Stimulated activated CD4-positive, alpha-beta T cell treated with anti-CD3 and anti-CD28 coated beads, Interleukin-12 subunit alpha, Interleukin-12 subunit beta, amount 100 ng/mL, for 48 hours (primary cell): ENCODE measurements at regions not wholly inside any gene's neighbourhood (a gene's known extent, or its start where the extent isn't known, plus 50 kb on each side); places are given as distances from the start of the nearest gene placed in this dataset.
A peak's percentile ranks its signal among the peaks of the same experiment; 100 is the strongest.

Experiments
- DNase-seq, 3 donors: peaks; one replicate each; pipeline ENCODE4 v3.0.0-alpha.2; 2020; ENCODE audit warnings: low read depth in 2 of 3, low spot score in 1 of 3

DNA sequence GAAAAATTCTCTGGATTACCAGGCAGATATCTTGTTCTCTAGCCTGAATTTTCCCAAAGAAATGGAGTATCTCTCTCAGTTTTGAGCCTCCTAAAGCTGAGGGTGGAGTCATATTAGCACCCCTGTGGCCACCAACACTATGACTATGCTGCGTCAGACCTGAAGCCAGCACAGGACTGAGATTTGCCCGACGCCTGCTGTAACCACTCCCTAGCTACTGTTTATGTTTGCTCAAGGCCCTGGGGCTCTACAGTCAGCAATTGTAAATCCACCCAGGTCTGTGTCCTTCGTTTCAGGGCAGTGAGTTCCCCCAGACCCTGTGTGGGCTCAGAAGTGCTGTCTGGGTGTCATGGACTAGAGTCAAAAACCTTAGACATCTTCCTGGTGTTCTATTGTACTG lies 61.4 kb downstream of the ZXDA start:
- no peak for DNase-seq

GRCh38 chrX:57822818-57823217 lies 87.4 kb downstream of the ZXDA start:
- DNase-seq, result no peak

DNA sequence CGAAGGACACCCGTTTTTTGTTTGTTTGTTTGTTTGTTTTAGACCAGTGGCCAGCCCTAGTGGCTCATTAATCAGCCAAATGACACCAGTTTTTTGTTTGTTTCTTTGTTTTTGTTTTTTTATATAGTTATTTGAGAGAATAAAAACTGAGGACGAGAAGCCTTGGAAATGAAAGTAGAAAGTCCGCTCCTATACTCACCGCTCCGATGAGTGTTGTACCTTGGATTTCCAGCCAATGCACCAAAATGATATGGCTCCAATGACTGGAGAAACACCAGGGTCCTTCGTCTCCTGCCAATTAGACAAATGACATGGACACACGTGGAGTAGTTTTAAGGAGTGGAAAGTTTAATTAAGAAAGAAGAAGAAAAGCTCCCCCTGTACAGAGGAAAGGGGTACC lies 87.9 kb downstream of the ZXDA start:
- no peak for DNase-seq

DNA sequence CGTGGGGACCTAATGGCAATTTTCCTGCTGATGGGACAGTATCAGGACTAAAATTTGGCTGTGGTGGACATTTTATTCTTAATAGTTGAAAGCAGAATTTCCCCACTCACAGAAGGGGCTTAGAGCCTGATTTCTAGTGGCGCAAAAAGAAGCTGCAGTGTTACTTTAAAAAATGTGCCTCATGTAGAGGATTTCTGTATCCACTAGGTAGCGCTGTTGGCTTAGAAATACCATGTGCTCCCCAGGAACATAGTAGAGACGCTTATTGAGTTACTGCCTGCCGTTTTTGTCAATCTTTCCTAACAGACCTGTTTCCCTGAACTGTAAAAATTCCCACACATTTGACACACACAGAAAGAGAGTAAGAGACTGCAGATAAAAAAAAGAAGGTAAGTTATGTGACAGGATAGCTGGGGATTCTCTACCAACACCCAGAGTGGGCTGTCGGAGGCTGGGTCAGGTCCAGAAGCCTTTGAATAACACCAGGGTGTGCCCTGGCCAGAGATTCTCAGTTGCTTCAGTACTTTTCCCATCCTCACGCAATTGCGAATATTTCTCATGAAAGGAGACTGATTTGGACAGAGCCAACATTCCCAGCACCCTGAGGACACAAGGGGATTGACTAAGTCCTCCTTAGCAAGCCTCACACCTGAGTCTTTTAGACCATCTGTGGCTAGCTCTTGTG lies 88.4 kb downstream of the ZXDA start:
- DNase-seq, result peak in 1 of 3 donors; percentile 61

- no peak for DNase-seq
Measured at GRCh38 chrX:57817302-57817701, 93.0 kb downstream of the ZXDA start.

DNA sequence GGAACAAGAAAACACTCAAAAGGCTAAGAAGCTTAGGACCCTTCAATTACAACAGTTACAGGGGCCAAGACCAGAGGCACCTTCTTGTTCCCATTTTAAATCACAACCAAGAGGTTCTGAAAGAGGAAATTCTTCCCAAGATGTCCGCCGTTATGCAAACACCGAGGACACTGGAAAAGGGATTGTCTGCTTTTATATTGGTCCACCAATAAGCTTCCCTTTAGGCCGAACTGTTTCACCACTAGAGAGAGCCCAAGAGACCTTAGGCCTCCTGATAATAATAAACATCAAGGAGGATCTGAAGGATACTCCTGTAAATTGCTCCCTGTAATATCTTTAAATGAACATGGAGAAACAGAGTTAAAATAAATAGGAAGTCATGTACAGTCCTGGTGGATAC lies 92.6 kb upstream of the NLRP2B start:
- DNase-seq, result no peak

DNA sequence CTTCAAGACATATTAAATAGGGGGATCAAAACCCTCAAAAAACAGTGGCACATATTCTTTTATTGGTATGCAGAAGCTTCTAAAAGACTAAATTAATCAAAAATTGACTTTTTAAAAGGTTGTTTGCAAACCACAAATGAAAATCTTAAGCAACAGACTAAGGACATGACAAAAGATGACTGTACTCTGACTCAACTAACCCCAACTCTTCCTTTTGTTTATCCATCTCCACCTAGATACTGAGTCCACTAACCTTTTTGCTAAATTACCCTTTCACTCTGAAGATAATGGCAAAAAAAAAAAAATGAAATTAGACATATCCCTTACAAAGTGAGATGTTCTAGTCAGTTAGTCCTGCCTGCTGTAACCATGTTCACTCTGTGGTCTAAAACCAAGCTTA lies 91.6 kb upstream of the NLRP2B start:
- no peak for DNase-seq

DNA sequence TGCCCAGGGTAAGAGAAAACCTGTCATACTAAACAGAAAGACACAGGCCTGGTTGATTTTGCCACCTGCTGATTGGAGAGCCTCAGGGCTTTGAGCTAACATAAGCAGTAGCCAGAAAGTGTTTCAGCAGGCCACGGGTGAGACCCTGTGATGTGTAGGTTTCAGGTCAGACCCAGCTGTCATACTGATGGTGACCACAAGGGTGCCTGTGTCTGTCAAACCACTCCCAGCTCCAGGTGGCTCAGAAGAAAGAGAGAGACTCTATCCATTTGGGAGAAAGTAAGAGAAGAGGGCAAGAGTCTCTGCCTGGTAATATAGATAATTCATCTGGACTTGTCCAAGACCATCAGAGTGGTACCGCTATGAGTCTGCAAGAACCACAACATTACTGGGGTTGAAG lies 72.8 kb upstream of the NLRP2B start:
- no peak for DNase-seq

DNA sequence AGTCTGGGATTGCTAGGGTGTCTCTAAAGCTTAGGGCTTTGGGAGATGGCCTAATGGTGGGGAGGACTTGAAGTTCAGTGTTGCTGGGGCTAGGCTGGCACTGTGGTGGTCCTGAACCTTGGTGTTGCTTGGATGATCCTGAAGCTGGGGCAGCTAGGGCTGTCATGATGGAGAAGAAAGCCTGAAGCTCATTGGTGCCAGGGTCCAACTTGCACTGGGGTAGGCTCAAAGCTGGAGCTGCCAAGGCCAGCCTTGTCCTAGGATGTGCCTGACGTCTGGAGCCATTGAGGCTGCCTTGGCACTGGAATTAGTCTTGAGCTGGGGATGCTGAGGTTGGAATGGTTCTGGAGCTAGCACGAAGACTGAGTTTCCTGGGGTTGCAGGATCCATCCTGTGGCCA lies 61.0 kb upstream of the NLRP2B start:
- no peak for DNase-seq

- DNase-seq, result no peak
Measured at GRCh38 chrX:57737881-57738280, 57.8 kb upstream of the NLRP2B start.
